Stimulated activated CD8-positive, alpha-beta memory T cell treated with anti-CD3 and anti-CD28 coated beads, Interleukin-12 subunit alpha, Interleukin-12 subunit beta, amount 100 ng/mL, for 24 hours (primary cell): ENCODE measurements at regions not wholly inside any gene's neighbourhood (a gene's known extent, or its start where the extent isn't known, plus 50 kb on each side); places are given as distances from the start of the nearest gene placed in this dataset.
"Not testable (repeated sequence)": the region's sequence is repeated elsewhere in the genome, so short reads cannot be mapped to it uniquely, and the experiment has no call there.

ENCODE experiments used
- DNase-seq: peaks from one replicate; pipeline ENCODE4 v3.0.0-alpha.2; 2020; ENCODE audit errors: extremely low read depth

DNA sequence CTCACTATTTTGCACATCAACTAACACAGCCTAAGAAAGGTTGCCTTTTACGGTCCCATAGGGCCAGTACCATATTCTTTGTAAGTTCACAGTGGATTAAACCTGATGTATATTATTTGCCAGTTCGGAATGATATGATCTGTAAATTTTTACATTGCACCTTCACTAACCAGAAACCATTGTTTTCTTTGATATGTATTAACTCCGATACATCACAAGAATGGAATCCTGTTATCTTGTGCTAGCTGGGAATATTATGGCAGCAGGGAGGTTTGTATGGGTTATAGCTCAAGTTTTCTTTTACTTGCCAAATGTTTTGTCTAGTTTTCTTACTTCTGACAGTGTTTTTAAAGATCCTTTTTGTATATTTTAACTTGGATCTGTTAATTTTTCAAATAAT lies 51.4 kb upstream of the S1PR1 start:
- DNase-seq, result no peak

DNA sequence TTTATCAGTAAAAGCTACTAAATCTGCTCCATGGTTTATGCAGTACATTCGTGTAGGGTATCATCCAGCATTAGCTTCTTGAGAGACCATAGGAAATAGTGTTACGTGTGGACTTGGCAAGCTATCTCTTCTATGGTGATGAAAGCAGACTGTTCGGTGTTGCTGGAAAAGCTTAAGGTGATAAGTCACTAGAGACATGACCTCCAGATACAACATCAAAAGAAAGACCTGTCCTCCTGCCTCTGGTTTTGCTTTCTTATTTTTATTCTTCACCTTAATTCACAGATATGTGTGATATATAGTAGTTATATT lies 53.5 kb upstream of the S1PR1 start:
- no peak for DNase-seq

DNA sequence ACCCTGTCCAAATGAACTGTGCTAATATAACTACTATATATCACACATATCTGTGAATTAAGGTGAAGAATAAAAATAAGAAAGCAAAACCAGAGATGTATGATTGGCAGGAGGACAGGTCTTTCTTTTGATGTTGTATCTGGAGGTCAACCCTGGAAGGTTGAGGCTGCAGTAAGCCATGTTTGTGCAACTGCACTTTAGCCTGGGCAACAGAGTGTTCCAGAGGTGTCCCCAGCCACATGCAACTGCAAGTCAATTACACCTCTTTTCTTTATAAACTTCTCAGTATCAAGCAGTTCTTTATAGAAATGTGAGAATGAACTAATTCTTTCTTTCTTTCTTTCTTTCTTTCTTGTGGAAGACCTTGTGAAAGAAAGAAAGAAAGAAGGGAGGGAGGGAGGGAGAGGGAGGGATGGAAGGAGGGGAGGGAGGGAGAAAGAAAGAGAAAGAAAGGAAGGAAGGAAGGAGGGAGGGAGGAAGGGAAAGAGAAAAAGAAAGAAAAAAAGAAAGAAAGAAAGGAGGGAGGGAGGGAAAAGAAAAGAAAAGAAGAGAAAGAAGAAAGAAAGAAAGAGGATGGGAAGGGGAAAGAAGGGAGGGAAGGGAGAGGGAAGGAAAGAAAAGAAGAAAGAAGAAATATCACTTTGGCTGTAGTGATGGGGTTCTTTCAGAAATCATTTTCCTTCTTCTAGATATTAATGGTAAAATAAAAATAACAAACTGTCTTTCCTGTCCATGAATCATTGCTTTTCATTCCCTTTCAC lies 54.0 kb upstream of the S1PR1 start:
- no peak for DNase-seq

DNA sequence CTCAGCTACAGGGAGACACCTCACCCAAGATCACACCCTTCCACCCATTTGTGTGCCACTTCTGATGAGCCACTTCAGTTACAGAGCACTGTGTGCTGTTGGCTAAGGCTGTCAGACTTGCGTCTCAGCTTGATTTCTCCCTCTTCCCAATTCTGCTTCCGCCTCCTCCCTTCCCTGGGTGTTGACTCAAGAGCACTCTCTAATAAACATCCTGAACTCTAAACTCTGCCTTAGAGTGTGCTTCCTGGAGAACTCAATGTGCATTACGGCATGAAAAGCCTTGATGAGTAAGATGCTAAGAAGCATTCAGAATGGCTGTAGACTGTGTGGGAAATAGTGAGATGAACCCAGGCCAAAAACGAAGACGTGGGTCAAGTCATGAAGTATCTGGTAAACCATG lies 54.9 kb upstream of the S1PR1 start:
- DNase-seq, result no peak

DNA sequence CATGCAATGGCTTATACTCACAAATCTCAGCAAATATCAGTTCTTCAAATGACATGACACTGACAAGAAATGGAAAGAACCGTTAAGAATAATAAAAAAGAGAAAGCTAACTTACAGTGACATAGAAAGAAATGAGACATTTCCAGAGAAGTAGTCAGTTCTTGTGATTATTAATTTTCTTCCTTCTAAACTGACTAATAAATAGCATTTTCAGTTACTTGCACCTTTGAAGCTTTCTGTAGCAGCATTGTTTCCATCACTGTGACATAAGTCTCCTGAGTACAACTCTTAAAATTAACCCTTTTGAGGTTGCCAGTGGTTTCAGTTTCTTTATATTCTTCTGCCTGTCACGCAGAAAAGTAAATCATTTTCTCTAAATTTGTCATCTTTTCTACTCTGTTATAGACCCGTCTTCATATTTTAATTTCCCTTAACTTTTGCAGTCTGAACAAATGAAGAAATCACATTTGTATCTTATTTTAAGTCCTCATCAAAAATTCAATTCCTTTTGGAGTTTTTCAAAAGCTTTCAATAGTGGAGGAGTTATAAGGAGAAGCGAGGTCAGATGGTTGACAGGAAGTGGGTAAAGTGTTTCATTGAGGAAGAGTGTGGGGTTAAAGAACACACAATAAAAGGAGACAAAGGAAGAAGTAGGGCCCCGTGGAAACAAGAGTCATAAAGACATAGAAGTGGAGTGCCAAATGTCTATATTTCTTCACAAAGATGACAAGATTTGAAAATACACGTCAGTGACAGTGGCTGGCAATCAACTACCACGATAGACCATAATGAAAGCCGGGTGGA lies 57.9 kb upstream of the S1PR1 start:
- no peak for DNase-seq

DNA sequence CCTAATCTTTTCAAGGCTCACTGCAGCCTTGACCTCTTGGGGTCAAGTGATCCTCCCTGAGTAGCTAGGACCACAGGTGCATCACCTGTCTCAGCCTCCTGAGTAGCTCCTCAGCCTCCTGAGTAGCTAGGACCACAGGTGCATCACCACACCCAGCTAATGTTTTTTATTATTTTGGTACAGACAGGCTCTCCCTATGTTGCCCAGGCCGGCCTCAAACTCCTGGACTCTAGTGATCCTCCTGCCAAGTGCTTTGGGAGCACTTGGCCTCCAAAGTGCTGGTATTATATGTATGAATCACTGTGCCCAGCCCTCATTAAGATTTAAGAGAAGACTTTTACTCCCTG lies 58.5 kb upstream of the S1PR1 start:
- DNase-seq, result no peak

DNA sequence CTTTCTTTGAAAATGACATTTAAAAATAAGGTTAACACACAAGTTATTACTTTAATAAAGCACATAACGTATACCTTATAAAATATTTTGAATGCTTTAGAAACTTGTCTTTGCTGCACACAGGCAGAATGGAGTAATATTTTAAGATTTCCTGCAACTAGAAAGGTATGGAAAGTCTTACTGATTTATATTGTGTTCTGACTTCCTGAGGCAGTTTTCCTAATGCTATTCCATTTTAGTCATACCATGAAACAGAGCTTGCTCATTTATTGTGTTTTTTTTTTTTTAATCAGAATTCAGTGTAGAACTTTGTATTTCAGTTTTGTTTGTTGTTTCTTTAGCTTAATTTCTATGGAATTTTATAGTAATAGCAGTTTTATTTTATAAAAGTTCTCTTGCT lies 60.9 kb upstream of the S1PR1 start:
- DNase-seq, result no peak

DNA sequence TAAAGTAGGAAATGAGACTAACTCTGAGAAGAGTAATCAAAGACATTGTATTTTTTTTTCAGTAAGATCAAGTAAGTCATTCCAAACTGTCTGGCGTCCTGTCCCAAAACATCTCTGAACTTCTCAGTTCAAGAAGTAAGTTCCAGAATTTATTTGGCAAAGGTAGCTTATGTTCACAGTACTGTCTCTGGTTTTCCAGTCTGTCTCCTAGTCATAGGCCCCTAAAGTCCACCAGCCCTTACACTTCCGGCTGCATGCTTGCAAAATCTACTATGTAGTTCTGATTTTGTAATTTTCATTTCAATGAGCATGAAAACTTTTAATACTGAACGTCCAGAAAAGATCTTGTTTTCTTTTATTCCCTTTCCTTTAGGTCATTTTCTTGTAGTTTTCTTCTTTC lies 61.4 kb upstream of the S1PR1 start:
- DNase-seq, result no peak

DNA sequence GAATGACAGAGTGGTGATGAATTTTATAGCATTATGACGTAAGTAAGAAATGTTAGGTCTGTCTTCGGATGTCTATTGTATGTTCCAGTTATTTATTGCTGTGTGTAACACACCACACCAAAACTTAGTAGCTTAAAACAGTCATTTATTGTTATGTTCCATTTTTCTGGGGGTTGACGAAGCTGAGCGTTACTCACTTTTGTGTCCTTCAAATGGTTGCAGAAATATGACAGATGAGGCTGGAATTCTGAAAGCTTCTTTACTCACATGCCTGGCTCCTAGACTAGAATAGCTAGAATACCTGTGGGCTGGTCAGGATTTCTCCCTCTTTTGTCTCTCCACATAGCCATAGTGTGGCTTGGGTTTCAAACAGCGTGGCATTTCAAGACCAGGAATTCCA lies 62.1 kb upstream of the S1PR1 start:
- no peak for DNase-seq

DNA sequence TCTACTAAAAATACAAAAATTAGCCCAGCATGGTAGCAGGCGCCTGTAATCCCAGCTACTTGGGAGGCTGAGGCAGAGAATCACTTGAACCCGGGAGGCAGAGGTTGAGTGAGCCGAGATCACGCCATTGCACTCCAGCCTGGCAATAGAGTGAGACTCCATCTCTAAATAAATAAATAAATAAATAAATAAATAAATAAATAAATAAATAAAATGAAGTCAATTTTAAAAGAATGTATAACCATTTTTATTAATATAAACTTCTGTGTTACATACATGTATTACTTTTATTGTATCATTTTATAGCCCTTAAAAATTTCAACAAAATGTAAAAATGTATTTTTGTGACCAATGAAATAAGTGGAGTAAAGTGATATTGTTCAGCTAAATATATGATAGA lies 62.5 kb upstream of the S1PR1 start:
- not testable (repeated sequence) for DNase-seq

DNA sequence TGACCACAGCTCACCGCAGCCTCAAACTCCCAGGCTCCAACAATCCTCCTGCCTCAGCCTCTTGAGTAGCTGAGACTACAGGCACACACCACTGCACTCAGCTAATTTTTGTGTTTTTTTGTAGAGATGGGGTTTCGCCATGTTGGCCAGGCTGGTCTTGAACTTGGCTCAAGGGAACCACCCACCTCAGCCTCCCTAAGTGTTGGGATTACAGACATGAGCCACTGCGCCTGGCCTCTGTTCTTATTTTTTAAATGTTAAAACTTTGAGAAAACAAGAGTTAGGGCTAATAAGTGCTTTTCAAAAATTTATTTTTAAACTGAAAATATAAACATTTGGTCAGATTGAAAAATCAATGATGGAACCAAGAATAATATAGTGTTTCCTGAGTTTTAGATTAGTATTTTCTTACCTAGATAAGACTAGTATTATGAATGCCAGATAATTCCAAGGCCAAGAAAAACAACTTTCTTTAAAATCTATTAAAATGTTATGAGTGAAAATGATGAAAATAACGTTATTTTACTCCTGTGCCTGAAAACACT lies 66.2 kb upstream of the S1PR1 start:
- no peak for DNase-seq

DNA sequence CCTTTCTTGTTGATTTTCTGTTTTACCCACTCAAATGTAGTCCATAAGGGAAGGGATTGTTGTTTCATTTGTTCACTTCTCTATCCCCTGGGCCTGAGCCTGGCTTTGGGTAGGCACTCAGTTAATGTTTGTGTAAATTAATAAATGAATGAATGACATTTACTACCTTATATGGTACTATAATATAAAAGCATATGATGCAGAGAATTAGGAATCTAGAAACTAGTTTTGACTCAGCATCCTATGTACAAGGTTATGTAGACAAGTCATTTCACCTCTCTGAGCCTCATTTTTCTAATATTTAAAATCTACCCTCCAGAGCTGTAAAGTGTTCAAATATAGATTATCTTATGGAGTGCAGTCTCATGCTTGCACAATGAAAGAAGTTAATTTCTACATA lies 68.9 kb upstream of the S1PR1 start:
- DNase-seq, result no peak

DNA sequence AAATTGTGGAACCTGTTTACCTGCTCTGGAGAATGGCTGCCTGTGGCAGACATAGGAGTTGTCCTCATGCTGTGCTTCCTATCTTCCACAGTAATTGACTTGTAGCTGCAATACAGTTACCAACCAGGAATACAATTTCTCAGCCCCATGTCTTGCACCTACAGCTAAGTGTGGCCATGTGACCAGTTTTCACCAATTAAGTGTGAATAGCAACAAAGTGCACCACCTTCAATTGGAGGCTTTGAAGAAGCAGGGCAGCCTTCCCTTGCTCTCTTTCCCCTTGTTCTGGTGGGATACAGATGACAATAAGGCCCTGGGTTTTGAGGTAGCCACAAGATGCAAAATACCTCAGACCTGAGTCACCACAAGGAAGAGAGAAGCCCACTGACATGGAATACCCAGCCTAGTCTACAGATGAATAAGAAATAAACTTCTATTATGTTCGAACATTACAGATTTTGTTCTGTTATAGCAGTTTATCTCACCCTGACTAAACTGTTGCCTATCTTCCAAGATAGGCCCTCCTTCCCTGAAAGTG lies 70.2 kb upstream of the S1PR1 start:
- DNase-seq, result no peak

DNA sequence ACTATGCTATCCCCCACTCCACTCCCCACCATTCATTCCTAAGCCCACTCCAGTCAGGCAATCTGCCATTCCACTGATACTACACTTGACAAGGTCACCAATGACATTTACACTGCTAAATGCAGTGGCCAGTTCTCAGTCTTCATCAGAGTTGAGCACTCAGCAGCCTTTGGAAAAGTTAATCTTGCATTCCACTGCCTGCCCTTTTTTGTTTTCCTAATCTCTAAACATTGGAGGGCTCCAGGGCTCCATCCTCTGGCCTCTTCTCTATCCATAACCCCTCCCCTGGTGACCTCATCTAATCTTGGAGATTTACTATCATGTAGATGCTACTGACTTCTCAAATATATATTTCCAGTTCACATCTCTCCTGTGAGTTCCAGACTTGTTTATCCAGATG lies 70.9 kb upstream of the S1PR1 start:
- no peak for DNase-seq

DNA sequence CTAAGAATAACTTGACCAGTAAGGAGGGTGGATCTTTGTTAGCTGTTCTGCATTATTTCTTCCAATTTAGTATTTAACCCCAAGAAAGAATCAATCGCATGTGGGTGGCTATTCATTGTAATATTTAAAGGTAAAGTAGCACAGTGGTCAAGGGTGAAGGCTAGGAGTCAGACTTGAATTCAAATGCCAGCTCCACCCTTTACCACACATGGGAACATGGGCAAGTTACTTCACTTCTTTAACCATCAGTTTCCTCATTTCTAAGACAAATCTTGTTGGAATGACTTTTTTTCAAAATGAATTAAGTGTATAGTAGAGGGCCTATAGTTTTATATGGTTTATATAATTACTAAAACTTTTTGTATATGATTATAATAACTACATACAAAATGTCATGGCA lies 71.3 kb upstream of the S1PR1 start:
- no peak for DNase-seq

DNA sequence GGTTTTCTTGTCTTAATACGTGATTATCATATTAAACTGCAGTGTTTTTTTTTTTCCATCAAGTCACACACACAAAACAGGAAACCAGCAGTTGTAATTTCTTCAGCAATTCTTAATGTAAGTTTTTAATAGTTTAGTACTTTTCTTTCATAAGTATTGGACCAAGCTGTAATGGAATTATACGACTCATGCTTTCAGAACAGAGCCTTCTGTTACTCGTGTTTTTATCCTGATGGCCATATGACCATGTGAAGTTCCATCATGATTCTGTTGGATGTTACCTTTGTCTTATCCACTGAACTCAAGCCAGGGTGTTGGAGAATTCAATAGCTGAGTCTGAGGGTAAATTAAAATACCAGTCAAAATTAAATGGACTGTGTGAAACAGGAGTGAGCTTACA lies 72.0 kb upstream of the S1PR1 start:
- DNase-seq, result no peak

DNA sequence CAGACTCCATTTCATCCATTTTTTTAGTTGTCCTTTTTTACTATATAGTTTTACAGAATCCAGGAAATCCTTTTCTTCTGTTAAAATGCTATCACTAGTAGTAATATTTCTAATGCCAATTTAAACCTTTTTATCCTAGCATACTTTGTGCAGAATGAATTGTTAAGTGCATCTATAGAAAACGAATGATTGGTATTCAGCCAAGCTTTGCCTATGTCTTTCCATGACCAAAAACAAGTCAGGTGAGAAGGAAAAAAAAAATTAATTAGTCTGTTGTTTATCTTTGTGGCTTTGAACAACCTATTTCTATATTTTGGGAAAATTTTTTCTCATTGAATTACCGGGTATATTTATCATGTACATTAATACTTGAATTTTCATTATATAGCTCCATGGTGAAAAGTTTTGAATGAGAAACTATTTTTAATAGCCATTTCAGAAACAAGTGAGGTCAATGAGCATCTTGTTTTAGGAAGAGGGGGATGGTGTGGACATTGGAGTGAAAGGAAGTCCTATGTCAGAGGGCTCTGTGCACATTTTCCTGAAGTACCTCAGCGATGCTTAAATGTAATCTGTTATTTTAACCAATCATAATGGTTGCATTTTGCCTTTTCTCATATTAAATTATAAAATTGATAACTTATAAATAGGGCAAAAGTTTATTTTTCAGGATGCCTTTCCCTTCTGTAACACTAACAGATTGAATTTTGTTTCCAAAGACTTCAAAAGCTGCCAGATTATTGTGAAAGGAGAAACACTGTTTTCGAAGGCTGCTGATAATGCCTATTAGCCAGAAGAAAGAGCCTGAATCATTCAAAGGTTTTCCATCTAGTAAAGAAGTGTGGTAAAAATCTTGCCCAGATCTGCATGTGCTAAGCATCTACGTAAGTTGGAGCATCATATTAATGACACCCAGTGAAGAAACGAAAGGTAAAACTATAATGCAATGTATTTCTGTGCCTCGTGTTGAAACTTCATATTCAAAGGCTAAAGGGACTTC lies 73.8 kb upstream of the S1PR1 start:
- DNase-seq, result no peak

DNA sequence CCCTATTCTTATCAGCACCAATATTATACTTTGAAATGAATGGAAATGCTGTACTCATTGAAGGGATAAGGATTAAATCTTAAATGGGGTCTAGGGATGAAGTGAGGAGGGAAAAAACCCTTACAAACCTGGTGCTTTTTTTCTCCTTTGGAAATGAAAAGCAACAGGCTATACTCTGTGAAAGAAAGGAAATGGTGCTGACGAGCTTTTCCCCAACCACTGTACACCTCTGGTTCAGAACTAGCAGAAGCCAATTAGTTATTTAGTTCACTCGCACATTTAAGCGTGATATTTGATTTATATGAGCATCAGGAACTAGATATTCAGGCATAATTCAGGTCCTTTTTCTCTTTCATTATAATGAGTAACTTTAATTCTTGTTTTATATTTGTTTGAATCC lies 74.5 kb upstream of the S1PR1 start:
- DNase-seq, result no peak

DNA sequence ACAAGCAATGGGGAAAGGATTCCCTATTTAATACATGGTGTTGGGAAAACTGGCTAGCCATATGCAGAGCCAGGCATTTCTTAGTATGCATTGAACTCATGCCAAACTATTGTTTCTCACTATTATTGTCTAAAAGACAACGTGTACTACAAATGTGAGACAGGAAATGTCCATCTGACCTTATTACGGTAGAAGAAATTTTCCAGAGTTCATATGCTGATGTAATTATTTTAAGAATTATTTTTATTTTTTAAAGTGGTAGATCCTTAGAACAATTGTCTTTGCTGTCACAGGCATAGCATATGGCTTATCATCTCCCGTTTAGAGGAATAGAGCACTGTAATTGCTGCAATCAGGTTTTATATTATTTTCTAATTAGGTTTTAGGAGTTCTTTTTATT lies 75.2 kb upstream of the S1PR1 start:
- DNase-seq, result no peak

DNA sequence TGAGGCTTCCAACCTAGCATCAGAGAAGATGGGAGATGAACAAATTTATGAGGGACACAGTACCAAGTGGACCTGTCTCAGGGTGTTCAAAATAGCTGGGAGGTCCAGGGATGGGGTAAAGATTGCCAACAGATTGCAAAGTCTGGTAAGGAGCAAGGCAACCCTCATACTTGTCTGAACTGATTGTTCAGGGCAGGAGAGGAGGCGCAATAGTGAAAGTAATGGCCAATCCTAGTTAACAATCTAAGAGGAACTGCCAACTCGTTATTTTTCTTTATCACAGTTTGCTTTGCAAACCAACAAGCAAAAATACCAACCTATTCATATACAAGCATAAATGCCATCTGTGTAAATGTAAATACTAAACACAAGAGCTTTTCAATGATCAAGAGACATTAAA lies 78.4 kb upstream of the S1PR1 start:
- no peak for DNase-seq

DNA sequence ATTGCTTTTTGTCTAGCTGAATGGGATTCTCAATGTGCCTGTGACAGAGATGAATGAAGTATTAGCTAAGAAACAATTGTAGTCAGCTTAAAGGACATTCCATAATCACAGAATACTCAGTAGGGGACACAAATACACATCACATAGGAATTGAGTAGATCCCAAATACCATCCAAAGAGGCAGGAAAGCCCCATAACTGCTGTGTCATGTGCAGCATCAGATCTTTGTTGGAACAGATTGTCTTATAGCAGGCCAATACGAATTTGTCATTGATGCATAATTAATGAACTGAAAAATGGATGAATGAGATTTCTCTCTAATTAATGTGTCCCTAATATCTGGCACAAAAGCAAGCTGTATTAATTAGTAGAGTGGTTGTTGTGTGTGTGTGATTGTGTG lies 82.3 kb upstream of the S1PR1 start:
- no peak for DNase-seq

DNA sequence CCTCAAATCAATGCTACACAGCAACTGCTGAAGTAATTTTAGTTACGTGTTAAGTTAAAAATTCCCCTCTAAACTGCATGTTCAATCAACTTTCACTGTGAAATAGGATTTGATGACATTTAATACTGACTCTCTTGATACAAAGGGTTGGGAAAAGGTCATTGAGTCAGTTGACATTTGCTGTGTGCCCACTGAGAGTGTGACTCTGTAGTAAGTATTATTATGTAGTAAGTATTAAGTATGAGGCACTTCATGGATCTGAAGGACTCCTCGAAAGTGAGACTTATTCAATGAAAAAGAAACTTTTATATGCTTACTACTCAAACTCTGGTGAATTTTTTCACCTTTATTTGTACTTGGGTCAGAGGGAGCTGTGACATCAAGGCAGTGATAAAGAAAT lies 83.1 kb upstream of the S1PR1 start:
- no peak for DNase-seq
